SKM-1 (cell line): ENCODE measurements at regions not wholly inside any gene's neighbourhood (a gene's known extent, or its start where the extent isn't known, plus 50 kb on each side); places are given as distances from the start of the nearest gene placed in this dataset.
"Not testable (repeated sequence)": the region's sequence is repeated elsewhere in the genome, so short reads cannot be mapped to it uniquely, and the experiment has no call there.

Experiments used
- DNase-seq: peaks from one replicate; lab custom pipeline; 2025; ENCODE audit not compliant: unreplicated experiment; lab: John Stamatoyannopoulos, UW

DNA sequence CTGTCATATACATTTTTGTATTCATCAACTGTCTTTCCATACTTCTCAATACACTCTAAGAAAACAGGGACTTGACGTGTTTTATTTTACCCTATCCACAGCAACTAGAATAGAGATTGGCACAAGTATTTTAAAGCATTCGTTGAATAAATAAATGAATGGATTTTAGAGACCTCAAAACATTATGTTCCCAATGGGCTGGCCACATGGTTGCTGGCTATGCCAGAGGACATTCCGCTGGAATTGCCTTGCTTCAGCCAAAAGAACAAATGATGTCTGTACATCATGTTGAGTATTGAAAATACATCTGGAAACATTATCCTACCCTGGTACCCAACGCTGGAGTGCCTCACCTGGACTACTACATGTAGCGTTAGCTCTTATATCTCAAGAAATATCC lies 132.8 kb upstream of the RAP1B start:
- no peak for DNase-seq

DNA sequence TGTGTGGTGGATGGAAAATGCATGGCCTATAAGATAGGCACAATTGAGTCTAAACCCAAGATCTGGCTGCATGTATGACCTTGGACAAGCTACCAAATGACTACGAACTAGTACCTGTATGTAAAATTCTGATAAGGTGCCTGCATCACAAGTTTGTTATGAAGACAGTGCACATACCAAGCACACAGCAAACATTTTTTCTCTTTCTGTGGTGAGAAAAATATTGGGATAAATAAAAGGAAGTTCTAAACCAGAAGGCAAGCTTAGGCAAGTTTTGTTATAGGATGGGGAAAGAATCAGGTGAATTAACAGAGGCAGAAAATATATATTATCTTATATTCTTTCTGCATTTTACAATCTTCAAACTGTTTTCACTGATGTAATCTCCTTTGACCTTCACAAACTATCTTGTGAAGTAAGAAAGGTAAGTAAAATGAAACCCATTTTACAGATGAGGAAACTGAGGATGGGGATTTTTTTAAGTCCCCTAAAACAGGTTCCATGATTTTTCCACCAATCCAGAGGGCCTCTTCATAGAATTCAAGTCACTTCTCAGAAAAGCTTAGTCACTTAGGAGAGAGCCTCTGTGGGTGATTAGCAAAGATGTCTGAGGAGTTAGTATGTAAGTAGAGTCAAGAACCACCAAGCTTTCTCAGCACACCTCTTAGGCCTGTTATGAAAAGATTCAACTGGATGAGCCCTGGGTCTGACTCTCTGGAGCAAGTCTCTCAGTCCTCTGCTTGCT lies 132.0 kb upstream of the RAP1B start:
- DNase-seq = no peak

DNA sequence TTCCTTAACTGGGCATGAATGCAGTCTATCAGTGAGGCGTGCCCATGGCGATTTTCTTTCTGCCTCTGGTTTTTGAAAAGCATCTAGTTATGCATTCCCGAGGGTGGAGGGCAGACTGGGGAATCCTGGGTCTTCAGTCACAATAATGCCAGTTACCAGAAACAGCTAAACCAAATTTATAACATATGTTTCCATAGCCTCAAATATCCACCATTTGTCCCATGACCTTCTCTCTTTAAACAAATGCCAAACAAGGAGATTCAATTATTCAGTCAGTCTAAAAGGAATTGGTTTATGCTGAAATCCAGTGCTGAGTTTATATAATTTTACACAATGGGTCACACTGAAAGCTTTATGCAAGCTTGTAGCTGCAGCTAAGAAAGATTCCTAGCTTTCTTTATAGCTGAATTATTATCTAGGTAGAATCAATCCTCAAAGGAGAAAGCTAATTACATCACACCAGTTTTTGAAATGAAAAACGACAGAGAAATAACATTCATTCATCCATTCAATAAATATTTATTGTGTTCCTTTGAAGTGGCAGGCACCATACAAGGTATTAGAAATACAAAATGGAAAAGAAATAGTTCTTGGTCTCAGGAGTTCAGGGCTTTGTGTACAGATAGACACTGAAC lies 131.3 kb upstream of the RAP1B start:
- no peak for DNase-seq

DNA sequence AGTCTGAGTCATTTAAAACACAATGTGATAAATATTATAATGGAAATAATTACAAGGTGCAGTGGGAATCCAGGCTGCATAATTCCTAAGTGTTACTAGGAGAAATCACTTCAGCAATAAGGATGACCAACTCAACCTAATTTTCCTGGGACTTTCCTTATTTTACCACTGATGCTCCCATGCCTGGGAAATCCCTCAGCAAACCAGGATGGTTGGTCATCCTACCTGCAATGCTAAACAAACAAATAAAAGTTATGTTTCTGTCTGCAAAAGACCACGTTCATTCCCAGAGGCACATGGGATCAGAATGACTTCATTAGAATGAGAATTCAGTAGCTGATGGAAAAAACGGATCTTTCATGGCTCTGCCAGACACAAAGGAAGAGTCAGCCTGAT lies 130.8 kb upstream of the RAP1B start:
- no peak for DNase-seq

DNA sequence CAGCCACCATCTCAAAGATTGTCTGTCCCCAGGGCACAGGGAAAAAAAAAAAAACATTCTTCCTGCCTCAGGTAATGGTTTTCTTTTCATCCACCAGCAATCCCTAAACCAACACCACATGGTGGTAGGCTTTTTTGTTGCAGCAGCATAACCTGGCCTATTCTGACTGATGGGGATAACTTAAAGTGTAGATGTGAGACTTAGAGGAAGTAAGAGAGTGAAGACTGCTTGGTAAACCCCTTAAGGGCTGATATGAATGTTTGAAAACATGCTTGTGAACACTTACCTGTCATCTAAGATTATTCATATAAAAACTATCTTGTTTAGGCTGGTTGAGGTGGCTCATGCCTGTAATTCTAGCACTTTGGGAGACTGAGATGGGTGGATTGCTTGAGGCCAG lies 130.2 kb upstream of the RAP1B start:
- DNase-seq = no peak

DNA sequence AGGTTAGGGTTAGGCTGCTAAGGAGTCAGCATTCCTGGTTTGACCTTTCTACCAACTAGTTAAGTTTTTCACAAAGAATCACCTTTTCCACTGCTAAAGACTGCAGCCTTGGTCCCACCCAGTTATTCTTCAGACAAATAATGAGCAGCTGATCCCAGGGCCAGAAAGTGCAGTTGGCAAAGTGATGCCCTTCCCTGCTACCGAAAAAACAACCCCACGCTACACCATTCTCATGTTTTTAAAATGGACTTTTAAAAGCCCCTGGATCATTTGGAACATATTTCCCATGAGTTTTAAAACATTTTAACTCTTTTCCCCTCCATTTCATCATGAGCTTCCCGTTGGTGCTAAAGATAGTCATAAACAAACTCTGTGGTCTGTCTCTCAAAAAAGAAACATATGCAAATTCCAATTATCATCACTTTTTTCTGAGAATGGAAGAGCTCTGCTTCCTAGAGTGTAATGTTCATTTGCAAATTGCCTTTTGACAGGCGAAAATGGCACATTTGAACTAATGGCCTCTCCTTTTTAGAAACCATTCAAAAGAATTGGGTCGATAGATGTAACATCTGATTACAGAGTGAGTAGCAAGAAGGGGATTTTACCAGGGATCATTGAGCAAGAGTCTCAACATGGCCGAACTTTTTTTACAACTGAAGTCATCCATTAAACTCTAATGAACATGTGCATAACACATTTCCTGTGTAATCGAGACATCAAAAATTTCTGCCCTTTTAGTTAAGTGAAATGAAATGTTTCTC lies 129.3 kb upstream of the RAP1B start:
- no peak for DNase-seq

DNA sequence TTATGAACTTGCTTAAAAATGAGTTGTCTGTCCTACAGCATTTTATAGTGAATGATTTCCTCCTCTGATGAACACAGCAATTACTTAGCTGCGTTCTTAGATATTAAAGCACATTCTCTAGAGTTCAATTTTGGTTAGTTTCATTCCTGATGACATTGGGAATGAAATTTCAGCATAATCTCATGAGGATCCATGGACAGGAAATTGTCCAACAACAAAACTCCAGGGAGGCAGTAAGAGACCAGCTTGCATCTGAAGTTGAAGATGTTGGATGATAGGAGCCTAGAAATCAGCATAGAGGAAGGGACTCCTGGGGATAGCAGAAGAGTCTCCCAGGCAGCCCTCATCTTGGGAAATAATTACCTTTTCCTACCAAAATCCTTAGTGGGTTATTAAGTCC lies 128.7 kb upstream of the RAP1B start:
- no peak for DNase-seq

DNA sequence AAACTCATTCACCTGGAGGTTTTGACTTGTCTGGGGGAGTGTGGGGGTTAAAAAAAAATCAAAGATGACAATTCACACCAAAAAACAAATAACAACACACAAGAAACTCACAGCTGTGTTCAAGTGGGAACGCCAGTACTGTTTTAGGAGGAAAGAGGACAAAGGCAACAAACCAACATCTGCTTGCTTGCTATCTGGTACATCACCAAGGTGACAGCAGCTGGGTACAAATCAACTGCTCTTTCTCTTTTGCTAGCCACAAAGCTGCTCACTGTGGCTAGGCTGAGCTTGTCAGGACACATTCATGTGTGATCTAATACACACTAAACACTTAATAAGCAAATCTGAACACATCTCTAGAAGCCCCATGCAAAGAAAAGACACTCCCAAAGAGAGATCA lies 128.0 kb upstream of the RAP1B start:
- no peak for DNase-seq

DNA sequence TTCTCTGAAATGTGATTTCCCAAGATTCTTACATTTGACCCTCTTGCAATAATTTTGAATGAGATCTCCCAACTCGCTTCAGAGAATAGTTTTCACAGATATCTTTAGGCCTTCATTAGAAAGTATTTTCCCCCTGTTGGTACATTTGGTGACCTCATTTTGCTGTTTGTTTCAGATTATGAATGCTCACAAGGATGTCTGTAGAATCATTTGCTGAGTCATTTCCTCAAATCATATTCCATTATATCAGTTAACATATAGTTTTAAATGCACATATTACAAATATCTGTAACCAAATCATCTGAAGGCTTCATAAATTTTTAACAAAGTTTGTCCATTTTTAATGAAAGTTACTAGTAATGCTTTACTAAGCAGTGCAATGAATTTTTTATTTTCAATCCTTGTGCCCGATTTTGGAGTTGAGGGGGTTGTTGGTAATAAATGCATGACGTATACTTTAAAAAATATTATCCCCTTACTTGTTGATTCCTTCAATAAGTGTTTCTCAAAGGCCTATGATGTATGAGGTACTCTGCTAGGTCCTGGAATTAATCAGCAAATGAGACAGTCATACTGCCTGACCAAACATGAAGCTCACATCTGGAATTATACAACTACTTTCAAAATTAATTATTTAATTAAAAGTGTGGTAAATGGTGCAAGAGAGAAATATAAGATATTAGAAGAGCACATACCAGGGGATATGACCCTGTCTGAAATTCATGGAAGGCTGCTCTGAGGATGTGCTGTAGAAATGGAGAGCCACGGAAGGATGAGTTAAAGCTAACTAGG lies 126.9 kb upstream of the RAP1B start:
- DNase-seq = no peak

DNA sequence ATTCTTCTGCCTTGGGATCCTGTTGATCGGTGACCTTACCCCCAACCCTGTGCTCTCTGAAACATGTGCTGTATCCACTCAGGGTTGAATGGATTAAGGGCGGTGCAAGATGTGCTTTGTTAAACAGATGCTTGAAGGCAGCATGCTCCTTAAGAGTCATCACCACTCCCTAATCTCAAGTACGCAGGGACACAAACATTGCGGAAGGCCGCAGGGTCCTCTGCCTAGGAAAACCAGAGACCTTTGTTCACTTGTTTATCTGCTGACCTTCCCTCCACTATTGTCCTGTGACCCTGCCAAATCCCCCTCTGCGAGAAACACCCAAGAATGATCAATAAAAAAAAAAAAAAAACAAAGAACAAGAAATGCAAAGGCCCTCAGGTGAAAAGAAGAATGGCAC lies 126.1 kb upstream of the RAP1B start:
- not testable (repeated sequence) for DNase-seq

DNA sequence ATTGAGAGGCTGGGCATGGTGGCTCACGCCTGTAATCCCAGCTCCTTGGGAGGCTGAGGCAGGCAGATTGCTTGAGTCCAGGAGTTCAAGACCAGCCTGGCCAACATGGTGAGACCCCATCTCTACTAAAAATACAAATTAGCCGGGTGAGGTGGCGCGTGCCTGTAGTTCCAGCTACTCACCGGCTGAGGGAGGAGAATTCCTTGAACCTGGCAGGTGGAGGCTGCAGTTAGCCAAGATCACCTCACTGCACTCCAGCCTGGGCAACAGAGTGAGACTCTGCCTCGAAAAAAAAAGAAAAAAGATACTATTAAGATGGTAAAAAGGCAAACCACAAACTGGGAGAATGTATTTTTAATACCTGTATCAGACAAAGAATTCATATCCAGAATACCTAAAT lies 124.2 kb upstream of the RAP1B start:
- not testable (repeated sequence) for DNase-seq

DNA sequence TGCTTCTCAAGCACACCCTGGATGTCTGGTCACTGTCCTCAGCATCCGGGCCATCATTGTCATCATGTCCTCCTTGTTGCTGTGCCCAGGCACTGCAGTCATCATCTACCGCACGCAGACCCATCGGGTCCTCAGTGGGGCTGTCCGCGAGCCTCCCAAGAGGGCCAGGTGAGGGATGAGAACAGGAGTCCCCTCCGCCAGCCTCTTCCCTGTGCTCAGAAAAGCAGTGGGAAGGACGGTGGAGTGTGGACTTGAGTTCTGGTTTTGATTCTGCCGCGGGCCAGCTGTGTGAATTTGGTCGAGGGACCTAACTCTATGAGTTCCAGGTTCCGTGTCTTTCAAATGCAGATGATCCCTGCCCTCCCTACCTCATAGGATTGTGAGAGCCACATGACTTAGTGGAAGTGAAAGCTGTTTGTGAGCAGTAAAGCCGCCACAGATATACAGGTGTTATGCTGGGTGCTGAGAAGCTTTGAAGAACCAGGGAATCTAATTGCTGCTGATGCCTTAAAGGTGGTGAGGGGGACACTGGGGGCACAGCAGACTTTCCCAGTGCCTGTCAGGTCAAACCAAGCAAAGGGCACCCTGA lies 122.9 kb upstream of the RAP1B start:
- no peak for DNase-seq

DNA sequence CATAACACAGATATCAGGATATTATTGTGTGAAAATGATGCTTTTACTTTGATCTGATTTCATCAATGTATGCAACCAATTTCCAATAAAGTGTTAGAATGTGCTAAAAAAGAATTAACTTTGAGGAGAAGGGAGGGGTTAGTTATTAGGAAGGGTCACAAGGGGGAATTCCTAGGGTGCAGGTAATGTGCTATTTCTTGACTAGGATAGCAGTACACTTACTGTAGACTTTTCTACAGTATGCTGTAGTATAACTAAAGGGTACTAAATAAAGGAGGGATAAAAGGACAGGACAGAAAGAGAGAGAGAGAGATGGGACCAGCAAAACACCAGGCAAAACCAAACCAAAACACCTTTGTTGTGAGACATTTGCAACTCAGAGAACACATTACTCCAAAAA lies 121.4 kb upstream of the RAP1B start:
- no peak for DNase-seq

DNA sequence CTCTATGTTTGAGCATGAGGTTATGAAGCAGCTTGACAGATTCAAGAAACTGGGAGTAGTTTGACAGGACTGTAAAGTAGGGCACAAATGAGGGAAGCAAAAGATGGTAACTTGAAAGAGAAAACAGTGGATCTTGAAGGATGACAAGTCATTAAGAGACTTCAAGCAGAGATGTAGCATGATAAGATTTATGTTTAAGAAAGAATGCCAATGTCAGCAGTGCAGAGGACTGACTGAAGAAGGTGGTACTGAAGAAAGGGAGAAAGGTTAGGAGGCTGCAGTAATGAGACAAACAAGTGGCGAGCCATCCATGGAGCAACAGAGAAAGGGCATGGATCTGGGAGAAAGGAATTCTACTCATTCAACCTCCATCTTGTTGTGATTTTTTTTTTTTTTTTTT lies 120.2 kb upstream of the RAP1B start:
- no peak for DNase-seq

DNA sequence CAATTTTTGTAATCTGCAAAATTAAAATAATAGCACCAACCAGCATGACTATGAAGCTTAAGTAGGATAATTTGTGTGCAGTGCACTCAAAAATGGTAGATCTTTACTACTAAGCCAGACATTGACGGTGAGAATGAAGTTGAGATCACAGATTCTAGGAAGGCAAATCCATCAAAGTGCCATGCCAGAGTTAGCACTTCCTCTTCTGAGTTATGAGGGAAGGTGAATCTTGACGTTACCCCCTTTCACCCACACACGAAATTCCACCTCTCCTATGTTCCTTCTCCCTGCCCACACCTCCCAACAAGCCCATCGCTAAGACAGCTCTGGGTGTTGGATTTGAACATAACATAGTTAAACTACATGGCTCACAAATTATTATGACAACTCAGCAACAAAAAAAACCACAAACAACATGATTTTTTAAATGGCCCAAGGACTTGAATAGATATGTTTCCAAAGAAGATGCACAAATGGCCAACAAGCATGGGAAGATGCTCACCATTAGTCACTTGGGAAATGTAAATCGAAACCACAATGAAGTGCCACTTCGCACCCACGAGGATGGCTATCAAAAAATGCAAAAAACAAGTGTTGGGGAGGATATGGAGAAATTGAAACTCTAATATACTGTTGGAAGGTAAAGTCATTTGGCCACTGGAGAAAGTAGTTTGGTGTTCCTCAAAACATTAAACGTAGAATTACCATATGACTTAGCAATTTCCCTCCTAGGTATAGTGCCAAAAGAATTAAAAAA lies 119.3 kb upstream of the RAP1B start:
- no peak for DNase-seq

DNA sequence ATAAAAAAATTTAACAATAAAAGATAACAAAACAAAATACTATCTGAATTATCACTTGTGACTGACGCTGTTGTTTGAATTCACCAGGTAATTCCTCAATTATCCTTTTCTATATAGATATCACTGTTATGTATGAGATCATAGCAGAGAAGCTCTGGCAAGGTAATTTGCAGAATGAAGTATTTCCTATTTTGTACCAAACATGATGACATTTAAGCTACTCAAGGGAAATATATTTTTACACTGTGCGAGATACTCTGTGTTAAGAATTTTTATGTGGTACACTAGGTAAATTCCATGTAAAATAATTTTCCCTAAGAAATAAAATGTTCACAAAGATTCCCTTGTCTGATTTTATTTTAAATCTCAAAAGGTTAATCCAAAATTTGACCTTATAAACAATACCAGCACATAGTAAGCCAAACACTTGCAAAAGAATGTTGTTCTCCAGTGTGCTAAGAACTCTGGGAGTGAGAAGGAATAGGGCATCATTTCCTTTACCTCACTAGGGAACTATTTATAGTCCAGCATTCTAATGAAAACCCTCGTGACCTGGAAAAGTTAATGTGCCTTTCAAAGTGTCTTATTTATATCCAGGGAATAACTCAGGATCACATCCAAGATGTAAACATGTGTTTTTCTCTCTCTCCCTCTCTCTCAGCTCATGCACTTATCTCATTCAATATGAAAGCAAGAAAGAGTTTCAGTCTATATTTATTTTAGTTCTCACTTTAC lies 115.2 kb upstream of the RAP1B start:
- no peak for DNase-seq

DNA sequence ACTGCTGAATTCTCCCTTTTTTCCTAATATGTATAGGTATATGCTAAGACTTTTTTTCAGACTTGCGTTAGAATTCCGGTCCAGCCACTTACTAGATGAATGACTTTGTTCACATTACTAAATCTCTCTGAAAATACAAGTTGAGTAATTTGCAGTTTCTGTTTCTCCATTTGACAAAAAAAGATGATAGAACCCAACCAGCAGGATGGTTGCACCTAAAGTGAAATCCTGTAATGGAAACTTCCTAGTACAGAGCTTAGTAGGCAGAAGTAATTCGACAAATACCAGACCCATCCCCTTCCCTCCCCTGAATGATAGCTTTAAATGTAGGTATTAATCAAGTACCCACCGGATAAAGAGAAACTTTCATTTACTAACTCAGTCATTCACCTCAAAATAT lies 113.6 kb upstream of the RAP1B start:
- DNase-seq = no peak

DNA sequence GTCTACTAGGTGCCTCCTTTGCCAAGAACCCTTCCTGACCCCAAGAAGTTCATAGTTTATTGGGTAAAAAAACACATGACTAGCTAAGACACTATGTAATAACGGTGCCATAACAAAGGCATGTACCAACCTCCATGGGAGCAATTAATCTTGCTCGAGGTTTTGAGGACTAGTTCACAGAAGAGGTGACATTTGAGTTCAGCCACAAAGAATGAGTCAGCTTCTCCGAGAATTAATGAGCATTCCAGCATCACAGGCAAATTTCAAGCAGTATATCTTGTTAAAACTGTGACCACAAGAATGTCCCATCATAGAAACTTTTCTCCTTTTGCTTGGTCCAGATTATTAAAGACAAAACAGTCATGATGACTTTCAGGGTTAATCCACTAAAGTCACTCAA lies 113.0 kb upstream of the RAP1B start:
- DNase-seq = no peak

DNA sequence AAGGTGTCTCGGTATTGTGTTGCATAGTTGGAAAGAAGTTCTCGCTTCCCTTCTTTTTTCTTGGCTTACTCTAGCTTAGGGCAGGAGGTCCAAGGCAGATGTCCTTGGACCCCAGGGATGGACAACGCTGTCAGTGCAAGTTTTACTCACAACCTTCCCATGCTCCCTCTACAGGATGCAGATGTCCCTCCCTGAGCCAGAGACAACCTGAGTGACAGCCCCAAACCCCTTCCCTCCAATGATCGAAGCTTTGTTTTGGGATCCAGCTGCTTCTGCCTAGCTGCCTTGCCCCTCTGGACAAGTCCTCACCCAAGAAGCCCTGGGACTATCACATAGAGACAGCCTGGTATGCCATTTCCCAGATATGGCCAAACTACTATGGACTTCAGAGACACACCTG lies 112.0 kb upstream of the RAP1B start:
- no peak for DNase-seq

DNA sequence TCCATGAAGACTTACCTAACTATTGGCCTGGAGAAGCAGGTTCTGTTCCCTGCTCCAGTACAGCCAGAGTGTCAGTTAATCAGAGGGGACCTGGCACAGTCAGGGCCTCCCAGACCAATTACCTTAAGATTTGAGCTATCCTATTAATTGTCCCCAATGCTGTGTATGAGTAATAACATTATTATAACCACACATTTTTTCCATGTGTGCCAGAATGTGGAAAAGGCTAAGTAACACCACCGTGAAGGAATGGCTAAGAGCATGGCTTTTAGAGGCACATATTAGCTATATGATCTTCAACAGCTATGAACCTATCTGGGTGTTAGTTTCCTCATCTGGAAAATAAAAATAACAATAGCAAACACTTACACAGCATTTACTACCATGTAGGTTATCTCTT lies 111.1 kb upstream of the RAP1B start:
- no peak for DNase-seq
